Activated T-cell treated with anti-CD3 and anti-CD28 coated beads, Interleukin-2, amount 50 U/mL, for 72 hours (primary cell): ENCODE measurements at regions not wholly inside any gene's neighbourhood (a gene's known extent, or its start where the extent isn't known, plus 50 kb on each side); places are given as distances from the start of the nearest gene placed in this dataset.

Experiments
- ATAC-seq, 2 donors: fragments of 150-1000 bp; cut with Tn5 transposase; replicated peaks in 1 of 2; 2 replicates each; pipeline ENCODE4 v1.10.0; 2021; ENCODE audit warnings: moderate library complexity in 2 of 2, mild to moderate bottlenecking in 1 of 2
- DNase-seq, 2 donors: peaks; one replicate each; pipeline ENCODE4 v3.0.0; 2021 to 2022; ENCODE audit warnings: mixed read lengths in 1 of 2
- H3K27ac Mint-ChIP-seq: one replicate; pipeline ENCODE4 v1.8.0; 2022; ENCODE audit warnings: mild to moderate bottlenecking, moderate library complexity, mixed read lengths
- H3K27me3 Mint-ChIP-seq: one replicate; pipeline ENCODE4 v1.8.0; 2022; ENCODE audit warnings: low read depth, mixed read lengths
- H3K36me3 Mint-ChIP-seq, 2 donors: one replicate each; pipeline ENCODE4 v1.8.0; 2022; ENCODE audit warnings: mixed read lengths in 2 of 2, mild to moderate bottlenecking in 1 of 2; ENCODE audit not compliant: insufficient read depth in 2 of 2
- H3K4me1 Mint-ChIP-seq: one replicate; pipeline ENCODE4 v1.8.0; 2022; ENCODE audit warnings: low read depth, mixed read lengths
- H3K4me3 Mint-ChIP-seq, 2 donors: one replicate each; pipeline ENCODE4 v1.8.0; 2022; ENCODE audit warnings: mild to moderate bottlenecking in 2 of 2, mixed read lengths in 2 of 2, moderate library complexity in 2 of 2
- H3K9me3 Mint-ChIP-seq, 2 donors: one replicate each; pipeline ENCODE4 v1.8.0; 2022; ENCODE audit warnings: mixed read lengths in 2 of 2

DNA sequence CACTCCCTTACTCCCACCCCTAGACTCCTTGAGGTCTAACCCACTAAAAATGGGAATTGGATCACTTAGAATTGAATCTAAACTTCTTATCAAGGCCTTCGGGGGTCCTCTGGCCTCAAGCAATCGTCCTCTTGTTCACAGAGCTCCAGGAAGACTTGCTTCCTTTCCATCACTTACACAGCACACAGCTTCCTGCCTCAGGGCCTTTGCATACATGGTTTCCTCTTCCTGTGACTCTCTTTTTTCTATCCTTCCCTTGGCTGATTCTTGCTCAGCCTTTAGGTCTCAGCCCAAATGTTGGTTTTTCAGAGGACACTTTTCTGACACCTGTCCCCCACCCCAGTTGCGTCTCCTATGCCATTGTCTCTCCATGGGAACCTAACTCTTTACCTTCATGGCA, 50.0 kb upstream of the ALDH1B1 start:
- DNase-seq (no peak), ATAC-seq (no peak)
- Mint-ChIP-seq H3K27me3 (peaks cover 24% of the 10 kb centered on the region), H3K27ac (no peak overlapping the region), H3K4me3 (no peak overlapping the region), H3K9me3 (peaks cover 1 to 2% of the 10 kb centered on the region in 2 donors), H3K36me3 (no peaks in the 10 kb centered on the region), H3K4me1 (peaks cover 7% of the 10 kb centered on the region)

DNA sequence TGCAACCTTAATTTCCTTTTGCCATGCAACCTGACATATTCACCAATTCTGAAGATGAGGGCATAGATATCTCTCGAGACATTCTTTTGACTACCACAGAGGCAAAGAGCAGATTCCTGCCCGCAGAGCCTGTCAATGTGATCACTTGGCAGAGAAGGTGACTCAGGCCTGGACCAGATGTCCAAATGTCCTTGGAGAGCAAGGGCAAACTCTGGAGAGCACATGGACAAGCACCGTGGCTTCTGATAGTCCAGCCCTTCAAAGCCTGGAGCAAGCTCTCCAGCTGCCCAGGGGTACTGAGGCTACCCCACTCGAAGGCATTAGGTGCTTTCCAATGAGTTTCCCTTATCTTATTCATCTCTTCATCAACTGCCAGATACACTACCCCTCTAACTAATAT, 50.4 kb upstream of the ALDH1B1 start:
- Mint-ChIP-seq H3K27me3 (peaks cover 24% of the 10 kb centered on the region), H3K9me3 (peaks cover 1 to 2% of the 10 kb centered on the region in 2 donors), H3K27ac (no peak overlapping the region), H3K4me3 (no peak overlapping the region), H3K36me3 (no peaks in the 10 kb centered on the region), H3K4me1 (peaks cover 7% of the 10 kb centered on the region)
- DNase-seq = no peak
- ATAC-seq = no peak

DNA sequence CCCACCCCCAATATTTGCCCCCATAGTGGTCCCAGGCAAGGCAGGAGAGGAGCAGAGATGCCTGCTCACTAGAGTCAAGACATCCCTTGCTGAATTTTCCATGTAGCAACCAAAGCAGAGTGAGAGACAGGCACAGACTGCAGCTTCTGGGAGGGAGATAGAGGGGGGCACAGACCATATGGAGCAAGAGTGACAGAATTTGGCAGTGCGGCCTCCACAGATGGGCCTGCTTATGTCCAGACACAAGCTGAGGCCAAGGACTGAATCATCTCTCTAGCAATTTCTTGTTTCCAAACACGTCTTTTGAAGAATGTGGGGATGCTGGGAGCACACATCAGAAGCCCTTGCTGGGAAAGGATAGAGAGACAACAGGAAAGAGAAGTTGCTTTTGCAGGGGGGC, 53.0 kb upstream of the ALDH1B1 start:
- ATAC-seq = no peak
- Mint-ChIP-seq H3K36me3 (no peaks in the 10 kb centered on the region), H3K4me1 (peaks cover 7% of the 10 kb centered on the region), H3K9me3 (peaks cover 1 to 2% of the 10 kb centered on the region in 2 donors), H3K27ac (no peak overlapping the region), H3K27me3 (peaks cover 12% of the 10 kb centered on the region), H3K4me3 (no peak overlapping the region)
- no peak for DNase-seq

DNA sequence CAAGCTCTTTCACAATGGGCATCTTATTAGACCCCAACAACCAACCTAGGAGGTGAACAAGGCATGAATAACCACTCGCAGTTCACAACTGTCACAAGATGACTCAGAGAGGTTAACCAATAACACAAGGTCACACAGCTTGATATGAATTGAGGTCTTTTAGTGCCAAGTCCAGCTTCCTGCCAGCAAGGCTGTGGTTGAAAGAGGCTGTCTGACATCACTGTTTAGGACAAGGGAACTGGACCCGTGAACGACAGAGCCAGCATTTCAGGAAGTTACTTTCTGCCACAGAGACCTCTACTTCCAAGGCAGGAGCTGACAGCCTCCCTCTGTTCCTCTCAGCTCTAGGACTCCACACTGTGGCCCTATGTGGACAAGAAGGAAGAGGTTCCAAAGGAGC, 53.4 kb upstream of the ALDH1B1 start:
- Mint-ChIP-seq H3K27ac (no peak overlapping the region), H3K9me3 (peaks cover 1 to 2% of the 10 kb centered on the region in 2 donors), H3K36me3 (no peaks in the 10 kb centered on the region), H3K4me3 (no peak overlapping the region), H3K4me1 (peaks cover 7% of the 10 kb centered on the region), H3K27me3 (peaks cover 12% of the 10 kb centered on the region)
- no peak for DNase-seq
- ATAC-seq = peak; percentile 62 to 82

GRCh38 chr9:38338342-38339018, 54.0 kb upstream of the ALDH1B1 start:
- ATAC-seq (no peak), DNase-seq (no peak)
- peaks cover 11% of the 10 kb centered on the region for H3K27me3 Mint-ChIP-seq

GRCh38 chr9:38337706-38338264, 54.7 kb upstream of the ALDH1B1 start:
- Mint-ChIP-seq H3K27me3 (peaks cover 7% of the 10 kb centered on the region), H3K27ac (no peak overlapping the region), H3K4me1 (peaks cover 7% of the 10 kb centered on the region), H3K36me3 (no peaks in the 10 kb centered on the region), H3K4me3 (no peak overlapping the region), H3K9me3 (peaks cover 1 to 2% of the 10 kb centered on the region in 2 donors)
- ATAC-seq = no peak
- no peak for DNase-seq

More at GRCh38 chr9:38338342-38339018, 54.0 kb upstream of the ALDH1B1 start:
- H3K4me3 Mint-ChIP-seq = no peak overlapping the region
- H3K4me1 Mint-ChIP-seq = peaks cover 7% of the 10 kb centered on the region
- no peaks in the 10 kb centered on the region for H3K36me3 Mint-ChIP-seq
- H3K27ac Mint-ChIP-seq = no peak overlapping the region
- peaks cover 1 to 2% of the 10 kb centered on the region in 2 donors for H3K9me3 Mint-ChIP-seq

DNA sequence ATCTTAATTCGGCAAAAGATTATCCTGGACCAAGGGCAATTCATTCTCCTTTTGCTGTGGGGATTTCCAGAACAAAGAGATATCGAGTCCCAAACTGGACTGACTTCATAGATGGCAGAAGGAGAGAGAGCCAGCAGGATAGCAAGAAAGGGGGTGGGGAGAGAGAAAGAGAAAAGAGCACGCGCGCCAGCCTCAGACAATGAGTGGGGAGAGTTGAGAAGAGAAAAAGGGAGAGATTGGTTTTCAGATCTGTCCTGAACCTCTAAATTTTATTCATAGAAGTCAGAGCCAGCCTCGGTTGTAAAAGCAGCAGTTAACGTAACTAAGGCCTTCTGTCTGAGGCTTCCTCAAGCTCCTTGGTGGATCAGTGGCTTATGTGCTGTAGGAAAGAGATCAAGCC, 55.3 kb upstream of the ALDH1B1 start:
- no peak for DNase-seq
- H3K4me3 Mint-ChIP-seq = no peak overlapping the region
- no peak for ATAC-seq
- H3K27ac Mint-ChIP-seq = no peak overlapping the region
- H3K4me1 Mint-ChIP-seq = peaks cover 7% of the 10 kb centered on the region
- H3K9me3 Mint-ChIP-seq = peaks cover 1 to 2% of the 10 kb centered on the region in 2 donors
- H3K27me3 Mint-ChIP-seq = peaks cover 7% of the 10 kb centered on the region
- no peaks in the 10 kb centered on the region for H3K36me3 Mint-ChIP-seq

GRCh38 chr9:38336341-38336740, 56.2 kb upstream of the ALDH1B1 start:
- Mint-ChIP-seq H3K4me1 (peaks cover 7% of the 10 kb centered on the region), H3K27ac (no peak overlapping the region), H3K36me3 (no peaks in the 10 kb centered on the region), H3K27me3 (peaks cover 7% of the 10 kb centered on the region), H3K4me3 (no peak overlapping the region), H3K9me3 (peaks cover 1 to 2% of the 10 kb centered on the region in 2 donors)
- no peak for DNase-seq
- ATAC-seq = no peak

- ATAC-seq (no peak), DNase-seq (no peak)
- no peak overlapping the region for H3K27ac Mint-ChIP-seq
- peaks cover under 1% of the 10 kb centered on the region in 2 donors for H3K9me3 Mint-ChIP-seq
- no peaks in the 10 kb centered on the region for H3K36me3 Mint-ChIP-seq
- peaks cover 7% of the 10 kb centered on the region for H3K27me3 Mint-ChIP-seq
- no peak overlapping the region for H3K4me3 Mint-ChIP-seq
- peaks cover 7% of the 10 kb centered on the region for H3K4me1 Mint-ChIP-seq
Measured at GRCh38 chr9:38335686-38336085, 56.8 kb upstream of the ALDH1B1 start.

GRCh38 chr9:38334234-38334633, 58.3 kb upstream of the ALDH1B1 start:
- no peak for ATAC-seq
- H3K27me3 Mint-ChIP-seq = peaks cover 5% of the 10 kb centered on the region
- DNase-seq = no peak
- H3K27ac Mint-ChIP-seq = no peak overlapping the region
- no peak overlapping the region for H3K4me3 Mint-ChIP-seq
- no peaks in the 10 kb centered on the region for H3K36me3 Mint-ChIP-seq
- H3K9me3 Mint-ChIP-seq = no peaks in the 10 kb centered on the region
- peaks cover 6% of the 10 kb centered on the region for H3K4me1 Mint-ChIP-seq

DNA sequence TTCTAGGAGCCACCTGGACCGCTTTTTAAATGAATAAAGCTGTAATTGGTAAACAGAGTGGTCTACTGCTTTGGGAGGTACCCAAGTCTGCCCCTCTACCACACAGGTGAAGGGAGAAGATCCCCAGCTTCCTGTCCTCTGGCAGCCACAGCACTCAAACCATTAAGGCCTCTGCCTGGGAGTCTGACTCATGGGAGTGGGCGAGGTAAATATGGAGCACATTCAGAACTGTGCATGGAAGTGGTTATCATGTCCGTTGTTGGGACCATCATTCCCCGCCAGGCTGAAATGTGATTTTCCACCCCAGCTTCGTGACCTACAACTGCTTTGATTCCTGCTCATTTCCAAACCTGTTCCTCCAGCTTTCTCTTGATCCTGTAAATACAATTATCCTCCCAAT, 59.5 kb upstream of the ALDH1B1 start:
- H3K36me3 Mint-ChIP-seq = no peaks in the 10 kb centered on the region
- no peaks in the 10 kb centered on the region for H3K4me1 Mint-ChIP-seq

DNA sequence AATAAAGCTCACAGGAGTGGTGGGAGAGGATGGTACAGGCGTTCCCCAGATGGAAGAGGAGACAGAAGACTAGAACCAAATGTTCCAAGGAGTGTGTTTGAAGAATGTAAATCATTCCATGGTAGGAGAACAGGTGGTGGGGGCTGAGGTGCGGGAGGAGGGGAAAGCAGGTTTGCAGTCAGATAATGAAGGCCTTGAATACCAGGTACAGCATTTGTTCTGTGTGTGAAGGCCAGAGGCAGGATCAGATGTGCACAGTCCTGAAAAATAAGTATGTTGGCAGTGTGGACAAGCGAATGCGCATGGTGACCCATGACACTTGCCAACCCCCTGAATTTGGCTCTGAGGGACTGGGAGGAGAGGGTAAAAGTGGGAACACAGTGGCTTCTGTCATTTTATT, 59.9 kb upstream of the ALDH1B1 start:
- Mint-ChIP-seq H3K4me3 (no peak overlapping the region), H3K27me3 (peaks cover 8% of the 10 kb centered on the region), H3K27ac (no peak overlapping the region), H3K9me3 (no peaks in the 10 kb centered on the region), H3K4me1 (no peaks in the 10 kb centered on the region), H3K36me3 (no peaks in the 10 kb centered on the region)
- DNase-seq (no peak), ATAC-seq (no peak)

More for the DNA sequence above, 59.5 kb upstream of the ALDH1B1 start:
- DNase-seq (no peak), ATAC-seq (no peak)
- Mint-ChIP-seq H3K27ac (no peak overlapping the region), H3K27me3 (peaks cover 8% of the 10 kb centered on the region), H3K9me3 (no peaks in the 10 kb centered on the region), H3K4me3 (no peak overlapping the region)

- Mint-ChIP-seq H3K9me3 (no peaks in the 10 kb centered on the region), H3K4me1 (no peaks in the 10 kb centered on the region), H3K27me3 (peaks cover 13% of the 10 kb centered on the region), H3K4me3 (no peak overlapping the region), H3K36me3 (no peaks in the 10 kb centered on the region), H3K27ac (no peak overlapping the region)
- no peak for ATAC-seq
- DNase-seq = no peak
Measured at GRCh38 chr9:38331141-38331540, 61.4 kb upstream of the ALDH1B1 start.

DNA sequence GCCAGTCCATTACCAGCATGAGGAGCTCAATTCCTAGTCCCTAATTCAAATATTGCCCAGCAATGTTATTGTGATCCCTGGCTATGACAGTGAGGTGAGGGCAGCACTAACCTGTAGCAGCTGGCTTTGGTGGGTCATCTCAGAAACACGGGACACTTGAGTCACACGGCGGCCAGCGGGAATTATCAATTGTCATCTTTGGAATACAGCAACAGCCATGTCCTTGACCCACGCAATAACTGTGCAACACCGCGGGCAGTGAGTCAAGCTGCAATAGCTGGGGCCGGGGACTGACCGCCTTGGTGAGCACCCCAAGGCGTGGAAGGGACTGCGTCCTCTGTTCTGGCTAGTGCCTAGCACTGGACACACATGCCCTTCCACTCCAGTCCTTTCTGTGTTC, 62.5 kb upstream of the ALDH1B1 start:
- ATAC-seq (no peak), DNase-seq (no peak)
- Mint-ChIP-seq H3K9me3 (no peaks in the 10 kb centered on the region), H3K4me3 (no peak overlapping the region), H3K4me1 (no peaks in the 10 kb centered on the region), H3K27ac (no peak overlapping the region), H3K36me3 (no peaks in the 10 kb centered on the region), H3K27me3 (peaks cover 13% of the 10 kb centered on the region)
